Duodenal mucosa (tissue), 2 donors: ENCODE measurements at regions not wholly inside any gene's neighbourhood (a gene's known extent, or its start where the extent isn't known, plus 50 kb on each side); places are given as distances from the start of the nearest gene placed in this dataset.

Experiments
- H3K27ac ChIP-seq: one replicate; pipeline ENCODE4 v1.7.0; 2013; ENCODE audit warnings: low read depth, low read length
- H3K27me3 ChIP-seq, 2 donors: one replicate each; pipeline ENCODE4 v1.7.0; 2013; ENCODE audit warnings: low read length in 2 of 2, control low read depth in 1 of 2; ENCODE audit not compliant: insufficient read depth in 2 of 2, control insufficient read depth in 1 of 2
- H3K36me3 ChIP-seq, 2 donors: one replicate each; pipeline ENCODE4 v1.7.0; 2013; ENCODE audit warnings: low read length in 2 of 2, control low read depth in 1 of 2; ENCODE audit not compliant: insufficient read depth in 2 of 2, control insufficient read depth in 1 of 2
- H3K4me1 ChIP-seq, 2 donors: one replicate each; pipeline ENCODE4 v1.7.0; 2013; ENCODE audit warnings: low read length in 2 of 2, control low read depth in 1 of 2; ENCODE audit not compliant: insufficient read depth in 2 of 2, control insufficient read depth in 1 of 2
- H3K4me3 ChIP-seq, 2 donors: one replicate each; pipeline ENCODE4 v1.7.0; 2013; ENCODE audit warnings: low read length in 2 of 2, low read depth in 1 of 2
- H3K9ac ChIP-seq, 2 donors: one replicate each; pipeline ENCODE4 v1.7.0; 2013; ENCODE audit warnings: low read length in 2 of 2, low read depth in 1 of 2
- H3K9me3 ChIP-seq, 2 donors: one replicate each; pipeline ENCODE4 v1.7.0; 2013; ENCODE audit warnings: low read length in 2 of 2, control low read depth in 1 of 2; ENCODE audit not compliant: control insufficient read depth in 1 of 2

- no peak overlapping the region for H3K9ac ChIP-seq
- H3K36me3 ChIP-seq, result no peaks in the 10 kb centered on the region
- H3K4me1 ChIP-seq, result no peaks in the 10 kb centered on the region
- H3K27me3 ChIP-seq, result no peaks in the 10 kb centered on the region
- H3K9me3 ChIP-seq, result no peaks in the 10 kb centered on the region
- H3K4me3 ChIP-seq, result no peak overlapping the region
- H3K27ac ChIP-seq, result no peak overlapping the region
Measured at GRCh38 chr3:189041482-189042090, 130.2 kb upstream of the TPRG1 start.

- no peaks in the 10 kb centered on the region for H3K4me1 ChIP-seq
- no peak overlapping the region for H3K9ac ChIP-seq
- no peak overlapping the region for H3K4me3 ChIP-seq
- no peaks in the 10 kb centered on the region for H3K27me3 ChIP-seq
- no peaks in the 10 kb centered on the region for H3K9me3 ChIP-seq
- H3K27ac ChIP-seq, result no peak overlapping the region
- H3K36me3 ChIP-seq, result no peaks in the 10 kb centered on the region
Measured at GRCh38 chr3:189042832-189043231, 128.9 kb upstream of the TPRG1 start.

GRCh38 chr3:189049458-189050236 is 122.1 kb upstream of the TPRG1 start:
- H3K4me3 ChIP-seq, result no peak overlapping the region
- H3K36me3 ChIP-seq, result no peaks in the 10 kb centered on the region
- no peak overlapping the region for H3K9ac ChIP-seq
- no peaks in the 10 kb centered on the region for H3K4me1 ChIP-seq
- no peak overlapping the region for H3K27ac ChIP-seq
- no peaks in the 10 kb centered on the region for H3K9me3 ChIP-seq
- no peaks in the 10 kb centered on the region for H3K27me3 ChIP-seq

GRCh38 chr3:189053322-189053721 is 118.4 kb upstream of the TPRG1 start:
- no peaks in the 10 kb centered on the region for H3K9me3 ChIP-seq
- H3K27me3 ChIP-seq, result no peaks in the 10 kb centered on the region
- H3K27ac ChIP-seq, result no peak overlapping the region
- H3K4me3 ChIP-seq, result no peak overlapping the region
- H3K9ac ChIP-seq, result no peak overlapping the region
- H3K4me1 ChIP-seq, result no peaks in the 10 kb centered on the region
- H3K36me3 ChIP-seq, result no peaks in the 10 kb centered on the region

- Histone ChIP-seq H3K9ac (no peak overlapping the region), H3K27me3 (no peaks in the 10 kb centered on the region), H3K9me3 (no peaks in the 10 kb centered on the region), H3K4me3 (no peak overlapping the region), H3K27ac (no peak overlapping the region), H3K36me3 (no peaks in the 10 kb centered on the region), H3K4me1 (no peaks in the 10 kb centered on the region)
Measured at GRCh38 chr3:189056646-189057335, 115.0 kb upstream of the TPRG1 start.

- no peak overlapping the region for H3K27ac ChIP-seq
- no peaks in the 10 kb centered on the region for H3K4me1 ChIP-seq
- no peaks in the 10 kb centered on the region for H3K36me3 ChIP-seq
- H3K9ac ChIP-seq, result no peak overlapping the region
- no peak overlapping the region for H3K4me3 ChIP-seq
- H3K9me3 ChIP-seq, result no peaks in the 10 kb centered on the region
- H3K27me3 ChIP-seq, result no peaks in the 10 kb centered on the region
Measured at GRCh38 chr3:189057369-189057768, 114.4 kb upstream of the TPRG1 start.

- Histone ChIP-seq H3K27ac (no peak overlapping the region), H3K4me3 (no peak overlapping the region), H3K9ac (no peak overlapping the region), H3K9me3 (peaks cover 0 to 2% of the 10 kb centered on the region in 2 donors), H3K27me3 (no peaks in the 10 kb centered on the region), H3K4me1 (no peaks in the 10 kb centered on the region), H3K36me3 (no peaks in the 10 kb centered on the region)
Measured at GRCh38 chr3:189058071-189058470, 113.7 kb upstream of the TPRG1 start.

- Histone ChIP-seq H3K9ac (no peak overlapping the region), H3K4me1 (no peaks in the 10 kb centered on the region), H3K27me3 (no peaks in the 10 kb centered on the region), H3K27ac (no peak overlapping the region), H3K36me3 (no peaks in the 10 kb centered on the region), H3K4me3 (no peak overlapping the region), H3K9me3 (no peaks in the 10 kb centered on the region)
Measured at GRCh38 chr3:189070965-189071364, 100.8 kb upstream of the TPRG1 start.

- no peaks in the 10 kb centered on the region for H3K9me3 ChIP-seq
- no peaks in the 10 kb centered on the region for H3K27me3 ChIP-seq
- no peaks in the 10 kb centered on the region for H3K4me1 ChIP-seq
- H3K4me3 ChIP-seq, result no peak overlapping the region
- H3K36me3 ChIP-seq, result no peaks in the 10 kb centered on the region
- no peak overlapping the region for H3K9ac ChIP-seq
- no peak overlapping the region for H3K27ac ChIP-seq
Measured at GRCh38 chr3:189071446-189071845, 100.3 kb upstream of the TPRG1 start.

GRCh38 chr3:189076449-189076848 is 95.3 kb upstream of the TPRG1 start:
- Histone ChIP-seq H3K4me1 (no peaks in the 10 kb centered on the region), H3K36me3 (no peaks in the 10 kb centered on the region), H3K9me3 (no peaks in the 10 kb centered on the region), H3K4me3 (no peak overlapping the region), H3K27me3 (no peaks in the 10 kb centered on the region), H3K27ac (no peak overlapping the region), H3K9ac (no peak overlapping the region)
